ENCODE measurements at regions not wholly inside any gene's neighbourhood (a gene's known extent, or its start where the extent isn't known, plus 50 kb on each side); places are given as distances from the start of the nearest gene placed in this dataset.

DNA sequence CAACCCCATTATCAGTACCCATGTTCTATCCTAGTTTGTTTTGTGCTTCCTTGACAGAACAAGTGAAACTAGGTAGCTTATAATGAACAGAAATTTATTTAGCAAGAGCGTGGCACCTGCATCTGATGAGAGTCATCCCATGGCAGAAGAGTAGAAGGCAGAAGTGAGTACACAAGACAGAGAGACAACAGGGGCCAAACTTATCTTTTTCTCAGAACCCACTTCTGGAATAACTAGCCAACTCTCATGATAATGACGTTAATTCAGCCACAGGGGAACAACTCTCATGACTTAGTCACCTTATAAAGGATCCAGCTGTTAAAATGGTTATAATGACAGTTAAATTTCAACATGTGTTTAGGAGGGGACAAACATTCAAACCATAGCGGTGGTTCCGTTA is 644.9 kb downstream of the TECRL start:
- H3K27ac Mint-ChIP-seq, result no peak overlapping the region
- no peak for DNase-seq
- Histone ChIP-seq H3K4me1 (ENCODE audit: control insufficient read depth in 1 of 2, extremely low read depth in 1 of 2, insufficient read depth in 2 of 2, low read length in 2 of 2) (no peaks in the 10 kb centered on the region), H3K27me3 (replicated peaks in 1 of 2; ENCODE audit: control insufficient read depth in 2 of 2, extremely low read depth in 1 of 2, insufficient read depth in 2 of 2, low read length in 1 of 2) (no peaks in the 10 kb centered on the region), H3K9me3 (no peaks in the 10 kb centered on the region), H3K27ac (ENCODE audit: low read length) (no peak overlapping the region), H3K36me3 (ENCODE audit: control insufficient read depth in 2 of 2, extremely low read depth in 1 of 2, insufficient read depth in 1 of 2, low read length in 1 of 2) (no peaks in the 10 kb centered on the region), H3K4me3 (ENCODE audit: control insufficient read depth in 1 of 2, extremely low read depth in 1 of 2, low read length in 1 of 2) (no peak overlapping the region)
- peaks cover 10 to 17% (median 11%) of the 10 kb centered on the region in 3 donors for H3K9me3 Mint-ChIP-seq
- H3K4me3 Mint-ChIP-seq, result no peak overlapping the region
- ChIA-PET CTCF (no interaction called here), POLR2A (no interaction called here)
- H3K4me1 Mint-ChIP-seq, result no peaks in the 10 kb centered on the region
- H3K36me3 Mint-ChIP-seq, result no peaks in the 10 kb centered on the region
- no peaks in the 10 kb centered on the region for H3K27me3 Mint-ChIP-seq
- ATAC-seq (replicated peaks in 1 of 4), result no peak
- WGBS (ENCODE audit: insufficient coverage), result no CpG with 5 or more reads among the region's 4 CpGs

DNA sequence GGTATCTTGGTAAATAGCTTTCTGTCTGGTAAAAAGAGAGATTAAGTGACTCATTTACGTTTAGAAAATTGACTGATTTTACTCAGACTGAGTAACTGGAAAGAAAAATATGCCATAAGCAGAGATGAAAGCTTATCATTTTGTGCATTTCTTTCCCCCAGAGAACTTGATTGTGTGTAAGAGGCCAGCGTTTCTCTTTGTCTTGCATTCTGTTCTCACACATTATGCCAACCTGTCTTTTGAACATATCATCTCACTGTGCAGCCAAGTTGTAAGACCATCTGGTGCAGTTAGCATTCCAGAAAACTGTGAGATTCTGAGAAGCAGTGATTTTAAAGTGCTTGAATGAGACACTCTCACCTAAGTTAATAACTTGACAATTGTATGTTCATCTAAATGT is 651.3 kb downstream of the TECRL start:
- no peaks in the 10 kb centered on the region for H3K36me3 ChIP-seq (ENCODE audit: control insufficient read depth in 2 of 2, extremely low read depth in 1 of 2, insufficient read depth in 1 of 2, low read length in 1 of 2)
- no peaks in the 10 kb centered on the region for H3K4me1 Mint-ChIP-seq
- no peaks in the 10 kb centered on the region for H3K4me1 ChIP-seq (ENCODE audit: control insufficient read depth in 1 of 2, extremely low read depth in 1 of 2, insufficient read depth in 2 of 2, low read length in 2 of 2)
- H3K4me3 Mint-ChIP-seq, result no peak overlapping the region
- H3K27ac Mint-ChIP-seq, result no peak overlapping the region
- no peaks in the 10 kb centered on the region for H3K27me3 Mint-ChIP-seq
- no peaks in the 10 kb centered on the region for H3K27me3 ChIP-seq (replicated peaks in 1 of 2; ENCODE audit: control insufficient read depth in 2 of 2, extremely low read depth in 1 of 2, insufficient read depth in 2 of 2, low read length in 1 of 2)
- 50% methylated on average over 1 of the region's 2 CpGs for WGBS (ENCODE audit: insufficient coverage)
- CTCF ChIA-PET, result no interaction called here
- no peak overlapping the region for H3K27ac ChIP-seq (ENCODE audit: low read length)
- DNase-seq (no peak), ATAC-seq (replicated peaks in 1 of 4) (no peak)
- H3K36me3 Mint-ChIP-seq, result no peaks in the 10 kb centered on the region
- POLR2A ChIA-PET, result no interaction called here
- H3K9me3 ChIP-seq, result no peaks in the 10 kb centered on the region
- peaks cover 5 to 22% (median 9%) of the 10 kb centered on the region in 3 donors for H3K9me3 Mint-ChIP-seq
- no peak overlapping the region for H3K4me3 ChIP-seq (ENCODE audit: control insufficient read depth in 1 of 2, extremely low read depth in 1 of 2, low read length in 1 of 2)

DNA sequence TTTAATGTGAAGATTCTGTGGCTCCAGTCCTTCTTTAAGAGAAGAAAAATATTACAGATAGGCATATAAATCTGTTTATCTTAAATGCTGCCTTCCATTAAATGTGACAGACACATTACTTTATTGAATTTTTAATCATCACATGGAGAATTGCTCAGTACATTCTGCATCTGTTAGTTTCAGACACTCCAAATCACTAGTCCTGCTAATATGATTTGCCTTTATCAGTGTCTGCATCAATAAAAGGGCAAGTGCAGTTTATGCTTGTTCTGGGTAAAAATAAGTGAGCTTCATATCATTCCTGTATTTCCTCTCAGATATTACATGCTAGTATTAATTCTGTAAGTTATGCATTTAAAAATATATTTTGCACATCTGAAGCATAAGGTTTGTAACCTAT is 666.4 kb downstream of the TECRL start:
- Histone ChIP-seq H3K9me3 (no peaks in the 10 kb centered on the region), H3K27me3 (replicated peaks in 1 of 2; ENCODE audit: control insufficient read depth in 2 of 2, extremely low read depth in 1 of 2, insufficient read depth in 2 of 2, low read length in 1 of 2) (no peaks in the 10 kb centered on the region), H3K27ac (ENCODE audit: low read length) (no peak overlapping the region), H3K4me3 (ENCODE audit: control insufficient read depth in 1 of 2, extremely low read depth in 1 of 2, low read length in 1 of 2) (no peak overlapping the region), H3K36me3 (ENCODE audit: control insufficient read depth in 2 of 2, extremely low read depth in 1 of 2, insufficient read depth in 1 of 2, low read length in 1 of 2) (no peaks in the 10 kb centered on the region), H3K4me1 (ENCODE audit: control insufficient read depth in 1 of 2, extremely low read depth in 1 of 2, insufficient read depth in 2 of 2, low read length in 2 of 2) (no peaks in the 10 kb centered on the region)
- ChIA-PET CTCF (interaction anchor here in 1 of 2 donors (0.6 kb wide), 1 partner anchor 42 kb away, joined by 5 read pairs; no protein-coding TSS in a partner anchor), POLR2A (no interaction called here)
- Mint-ChIP-seq H3K9me3 (peaks cover under 1 to 5% (median 1%) of the 10 kb centered on the region in 3 donors), H3K36me3 (no peaks in the 10 kb centered on the region), H3K27ac (no peak overlapping the region), H3K27me3 (no peaks in the 10 kb centered on the region), H3K4me3 (no peak overlapping the region), H3K4me1 (no peaks in the 10 kb centered on the region)
- ATAC-seq (replicated peaks in 1 of 4) (no peak), DNase-seq (no peak)

DNA sequence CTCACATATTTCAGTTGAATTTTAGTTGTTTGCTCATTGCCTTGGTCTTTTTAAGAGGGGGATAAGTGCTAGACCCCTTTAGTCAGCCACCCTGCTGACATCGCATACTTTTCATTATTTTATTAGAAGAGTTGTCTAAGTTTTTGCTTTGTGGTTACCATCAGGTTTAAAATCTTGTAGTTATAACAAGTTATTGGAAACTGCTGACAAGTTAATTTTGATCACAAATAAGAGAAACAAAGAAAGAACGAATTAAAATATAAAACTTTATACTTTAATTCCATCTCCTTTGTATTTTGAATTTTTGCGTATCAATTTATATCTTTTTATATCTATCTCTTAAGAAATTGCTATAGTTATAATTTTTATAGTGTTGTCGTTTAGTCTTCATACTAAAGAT is 679.7 kb downstream of the TECRL start:
- Histone ChIP-seq H3K9me3 (no peaks in the 10 kb centered on the region), H3K36me3 (ENCODE audit: control insufficient read depth in 2 of 2, extremely low read depth in 1 of 2, insufficient read depth in 1 of 2, low read length in 1 of 2) (no peaks in the 10 kb centered on the region), H3K4me3 (ENCODE audit: control insufficient read depth in 1 of 2, extremely low read depth in 1 of 2, low read length in 1 of 2) (no peak overlapping the region), H3K27ac (ENCODE audit: low read length) (no peak overlapping the region), H3K27me3 (replicated peaks in 1 of 2; ENCODE audit: control insufficient read depth in 2 of 2, extremely low read depth in 1 of 2, insufficient read depth in 2 of 2, low read length in 1 of 2) (no peaks in the 10 kb centered on the region), H3K4me1 (ENCODE audit: control insufficient read depth in 1 of 2, extremely low read depth in 1 of 2, insufficient read depth in 2 of 2, low read length in 2 of 2) (no peaks in the 10 kb centered on the region)
- Mint-ChIP-seq H3K27ac (no peak overlapping the region), H3K36me3 (no peaks in the 10 kb centered on the region), H3K4me3 (no peak overlapping the region), H3K4me1 (no peaks in the 10 kb centered on the region), H3K27me3 (no peaks in the 10 kb centered on the region), H3K9me3 (peaks cover 8 to 29% (median 17%) of the 10 kb centered on the region in 3 donors)
- ChIA-PET CTCF (interaction anchor here in 1 of 2 donors (0.6 kb wide), 1 partner anchor 88 kb away, joined by 3 read pairs; no protein-coding TSS in a partner anchor), POLR2A (no interaction called here)
- WGBS (ENCODE audit: insufficient coverage), result no CpG with 5 or more reads among the region's 4 CpGs
- no peak for ATAC-seq (replicated peaks in 1 of 4)
- DNase-seq, result no peak

DNA sequence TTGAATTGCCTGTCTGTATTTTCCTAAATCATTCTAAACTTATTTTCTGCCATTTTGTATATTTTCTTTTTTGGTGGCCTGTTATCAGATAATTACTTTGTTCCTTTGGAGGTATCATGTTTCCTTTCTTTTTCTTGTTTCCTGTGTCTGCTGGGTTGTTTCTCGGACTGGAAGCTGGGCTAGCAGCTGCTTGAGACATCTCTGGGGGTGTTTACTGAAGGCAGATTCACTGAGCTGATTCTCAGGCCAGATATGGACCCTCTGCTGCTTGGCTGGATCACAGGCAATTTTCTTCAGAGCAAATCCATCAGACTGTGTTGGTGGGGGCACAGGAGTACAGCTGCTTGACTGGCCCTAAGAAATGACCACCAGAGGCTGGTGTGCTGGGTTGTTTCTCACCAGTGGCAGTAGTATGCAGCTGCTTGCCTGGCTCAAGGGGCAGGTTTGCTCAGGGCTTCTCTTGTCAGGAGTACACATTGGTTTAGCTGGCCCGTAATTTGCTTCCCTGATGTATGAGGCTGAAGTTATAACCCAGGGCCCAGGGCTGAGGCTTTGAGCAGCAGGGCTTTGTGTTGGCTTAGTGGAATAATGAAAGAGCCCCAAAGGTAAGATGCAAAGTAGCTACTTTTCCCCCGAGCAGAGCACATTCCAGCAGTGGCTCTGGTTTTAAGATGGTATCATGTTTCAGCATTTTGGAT is 680.6 kb downstream of the TECRL start:
- no peaks in the 10 kb centered on the region for H3K4me1 ChIP-seq (ENCODE audit: control insufficient read depth in 1 of 2, extremely low read depth in 1 of 2, insufficient read depth in 2 of 2, low read length in 2 of 2)
- ChIA-PET POLR2A (no interaction called here), CTCF (no interaction called here)
- H3K27me3 ChIP-seq (replicated peaks in 1 of 2; ENCODE audit: control insufficient read depth in 2 of 2, extremely low read depth in 1 of 2, insufficient read depth in 2 of 2, low read length in 1 of 2), result no peaks in the 10 kb centered on the region
- H3K36me3 ChIP-seq (ENCODE audit: control insufficient read depth in 2 of 2, extremely low read depth in 1 of 2, insufficient read depth in 1 of 2, low read length in 1 of 2), result no peaks in the 10 kb centered on the region
- Mint-ChIP-seq H3K4me1 (no peaks in the 10 kb centered on the region), H3K9me3 (peaks cover 8 to 28% (median 15%) of the 10 kb centered on the region in 3 donors), H3K27me3 (no peaks in the 10 kb centered on the region), H3K27ac (no peak overlapping the region), H3K4me3 (no peak overlapping the region), H3K36me3 (no peaks in the 10 kb centered on the region)
- ATAC-seq (replicated peaks in 1 of 4) (no peak), DNase-seq (no peak)
- H3K27ac ChIP-seq (ENCODE audit: low read length), result no peak overlapping the region
- no peaks in the 10 kb centered on the region for H3K9me3 ChIP-seq
- H3K4me3 ChIP-seq (ENCODE audit: control insufficient read depth in 1 of 2, extremely low read depth in 1 of 2, low read length in 1 of 2), result no peak overlapping the region
- 56% methylated on average over 3 of the region's 3 CpGs for WGBS (ENCODE audit: insufficient coverage)

DNA sequence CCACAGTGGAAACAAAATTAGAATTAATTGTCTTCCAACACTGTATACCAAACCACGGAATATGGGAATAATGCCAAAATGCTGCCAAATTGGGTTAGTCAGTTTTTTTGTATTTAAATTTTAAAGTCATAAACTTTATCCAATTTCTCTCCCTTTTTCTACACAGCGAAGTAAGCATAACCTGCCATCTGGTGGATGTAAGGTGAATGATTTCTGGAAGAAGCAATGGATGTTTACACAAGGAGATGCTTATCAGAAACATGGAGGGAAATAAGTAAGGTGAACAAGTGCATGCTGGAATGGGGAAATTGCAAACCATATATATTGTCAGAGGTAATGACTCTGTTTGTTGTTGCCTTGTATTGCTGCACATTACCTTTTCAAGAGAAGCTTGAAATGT is 691.9 kb downstream of the TECRL start:
- WGBS (ENCODE audit: insufficient coverage), result no CpG with 5 or more reads among the region's 2 CpGs
- no peak for ATAC-seq (replicated peaks in 1 of 4)
- Mint-ChIP-seq H3K27me3 (no peaks in the 10 kb centered on the region), H3K4me1 (no peaks in the 10 kb centered on the region), H3K4me3 (no peak overlapping the region), H3K27ac (no peak overlapping the region), H3K9me3 (peaks cover 7 to 24% (median 20%) of the 10 kb centered on the region in 3 donors), H3K36me3 (no peaks in the 10 kb centered on the region)
- DNase-seq, result no peak
- H3K36me3 ChIP-seq (ENCODE audit: control insufficient read depth in 2 of 2, extremely low read depth in 1 of 2, insufficient read depth in 1 of 2, low read length in 1 of 2), result no peaks in the 10 kb centered on the region
- H3K9me3 ChIP-seq, result no peaks in the 10 kb centered on the region
- no peak overlapping the region for H3K4me3 ChIP-seq (ENCODE audit: control insufficient read depth in 1 of 2, extremely low read depth in 1 of 2, low read length in 1 of 2)
- ChIA-PET CTCF (no interaction called here), POLR2A (no interaction called here)
- H3K4me1 ChIP-seq (ENCODE audit: control insufficient read depth in 1 of 2, extremely low read depth in 1 of 2, insufficient read depth in 2 of 2, low read length in 2 of 2), result no peaks in the 10 kb centered on the region
- no peak overlapping the region for H3K27ac ChIP-seq (ENCODE audit: low read length)
- H3K27me3 ChIP-seq (replicated peaks in 1 of 2; ENCODE audit: control insufficient read depth in 2 of 2, extremely low read depth in 1 of 2, insufficient read depth in 2 of 2, low read length in 1 of 2), result no peaks in the 10 kb centered on the region

DNA sequence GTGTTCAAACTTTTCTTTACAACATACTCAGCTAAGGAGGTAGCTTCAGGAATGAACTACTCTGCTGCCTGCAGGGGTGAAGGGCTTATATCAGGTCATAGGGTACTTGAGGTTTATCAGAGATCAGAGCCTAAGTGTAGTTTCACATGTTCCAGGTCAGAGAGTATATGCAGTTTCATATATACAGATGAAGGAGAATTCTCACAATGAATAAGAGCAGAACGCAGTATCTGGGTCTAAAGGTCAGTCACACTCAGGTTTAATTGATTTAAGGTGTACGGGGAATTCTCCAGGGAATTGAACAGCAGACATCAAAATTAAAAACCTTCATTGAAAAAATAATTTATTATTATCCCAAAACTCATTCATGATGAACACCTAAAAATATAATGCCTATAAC is 700.6 kb downstream of the TECRL start:
- CTCF ChIA-PET, result no interaction called here

More for the DNA sequence above, 700.6 kb downstream of the TECRL start:
- no peaks in the 10 kb centered on the region for H3K4me1 Mint-ChIP-seq
- H3K36me3 Mint-ChIP-seq, result no peaks in the 10 kb centered on the region
- no peak overlapping the region for H3K4me3 ChIP-seq (ENCODE audit: control insufficient read depth in 1 of 2, extremely low read depth in 1 of 2, low read length in 1 of 2)
- no peak overlapping the region for H3K27ac ChIP-seq (ENCODE audit: low read length)
- H3K27me3 ChIP-seq (replicated peaks in 1 of 2; ENCODE audit: control insufficient read depth in 2 of 2, extremely low read depth in 1 of 2, insufficient read depth in 2 of 2, low read length in 1 of 2), result no peaks in the 10 kb centered on the region
- H3K36me3 ChIP-seq (ENCODE audit: control insufficient read depth in 2 of 2, extremely low read depth in 1 of 2, insufficient read depth in 1 of 2, low read length in 1 of 2), result no peaks in the 10 kb centered on the region
- no peaks in the 10 kb centered on the region for H3K9me3 ChIP-seq
- WGBS (ENCODE audit: insufficient coverage), result 80% methylated on average over 1 of the region's 2 CpGs
- H3K27ac Mint-ChIP-seq, result no peak overlapping the region
- no peak overlapping the region for H3K4me3 Mint-ChIP-seq
- ATAC-seq (replicated peaks in 1 of 4) (no peak), DNase-seq (no peak)
- H3K4me1 ChIP-seq (ENCODE audit: control insufficient read depth in 1 of 2, extremely low read depth in 1 of 2, insufficient read depth in 2 of 2, low read length in 2 of 2), result no peaks in the 10 kb centered on the region
- no peaks in the 10 kb centered on the region for H3K27me3 Mint-ChIP-seq
- POLR2A ChIA-PET, result no interaction called here
- peaks cover 11 to 25% (median 15%) of the 10 kb centered on the region in 3 donors for H3K9me3 Mint-ChIP-seq
